Breast epithelium (tissue), 4 donors: ENCODE measurements at regions not wholly inside any gene's neighbourhood (a gene's known extent, or its start where the extent isn't known, plus 50 kb on each side); places are given as distances from the start of the nearest gene placed in this dataset.

Experiments
- DNase-seq, 2 donors: peaks; one replicate each; pipeline ENCODE4 v3.0.0-alpha.2; 2019; ENCODE audit warnings: low spot score in 2 of 2
- H3K27ac ChIP-seq, 2 donors: fragments of 200-600 bp; sonication (generic) in 1 of 2; one replicate each; pipeline ENCODE4 v1.5.1; 2016 to 2019; ENCODE audit warnings: mild to moderate bottlenecking in 1 of 2
- H3K27me3 ChIP-seq, 2 donors: fragments of 200-600 bp; sonication (generic) in 1 of 2; one replicate each; pipeline versions ENCODE4 v1.5.1 to v1.6.0; 2017 to 2019; ENCODE audit warnings: control low read depth in 1 of 2, mild to moderate bottlenecking in 1 of 2
- H3K36me3 ChIP-seq: fragments of 200-600 bp; one replicate; pipeline ENCODE4 v1.5.1; 2019
- H3K4me1 ChIP-seq, 2 donors: fragments of 200-600 bp; sonication (generic); one replicate each; pipeline ENCODE4 v1.5.1; 2016 to 2019; ENCODE audit warnings: control low read depth in 1 of 2
- H3K4me3 ChIP-seq, 3 donors: fragments of 200-600 bp; sonication (generic); 1 replicate in 2 of 3; 2 replicates in 1 of 3; pipeline ENCODE4 v1.5.1; 2016 to 2019; ENCODE audit warnings: mild to moderate bottlenecking in 3 of 3, moderate library complexity in 2 of 3
- H3K9me3 ChIP-seq, 2 donors: fragments of 200-600 bp; sonication (generic) in 1 of 2; one replicate each; pipeline ENCODE4 v1.5.1; 2016 to 2019; ENCODE audit warnings: control low read depth in 1 of 2
- POLR2A ChIP-seq: fragments of 450-650 bp; IDR thresholded peaks from one replicate; pipeline ENCODE4 v1.6.1; 2016; ENCODE audit warnings: antibody characterized with exemption, mild to moderate bottlenecking, moderate library complexity
- POLR2AphosphoS5 ChIP-seq, 3 donors: sonication (generic); formaldehyde crosslinking; IDR thresholded peaks; one replicate each; pipeline ENCODE4 v1.6.1; 2017; ENCODE audit warnings: antibody characterized with exemption in 3 of 3
- intact Hi-C: fragments of 100-400 bp; cut with DNase I; formaldehyde crosslinking; loops from one replicate; pipeline ENCODE4 v1.15.1; 2023; ENCODE audit warnings: low total_unique reads
- TF ChIP-seq, protein P1 (sequence below), 3 donors: fragments of 450-650 bp; IDR thresholded peaks; one replicate each; pipeline ENCODE4 v1.5.1; 2016 to 2017; ENCODE audit warnings: antibody characterized with exemption in 3 of 3, mild to moderate bottlenecking in 3 of 3, moderate library complexity in 3 of 3

- Histone ChIP-seq H3K4me1 (no peaks in the 10 kb centered on the region), H3K4me3 (no peak overlapping the region)
- TF ChIP-seq POLR2AphosphoS5 (IDR thresholded peaks at IDR 0.05) (no peak), POLR2A (no peak)
- TF ChIP-seq, protein P1, sequence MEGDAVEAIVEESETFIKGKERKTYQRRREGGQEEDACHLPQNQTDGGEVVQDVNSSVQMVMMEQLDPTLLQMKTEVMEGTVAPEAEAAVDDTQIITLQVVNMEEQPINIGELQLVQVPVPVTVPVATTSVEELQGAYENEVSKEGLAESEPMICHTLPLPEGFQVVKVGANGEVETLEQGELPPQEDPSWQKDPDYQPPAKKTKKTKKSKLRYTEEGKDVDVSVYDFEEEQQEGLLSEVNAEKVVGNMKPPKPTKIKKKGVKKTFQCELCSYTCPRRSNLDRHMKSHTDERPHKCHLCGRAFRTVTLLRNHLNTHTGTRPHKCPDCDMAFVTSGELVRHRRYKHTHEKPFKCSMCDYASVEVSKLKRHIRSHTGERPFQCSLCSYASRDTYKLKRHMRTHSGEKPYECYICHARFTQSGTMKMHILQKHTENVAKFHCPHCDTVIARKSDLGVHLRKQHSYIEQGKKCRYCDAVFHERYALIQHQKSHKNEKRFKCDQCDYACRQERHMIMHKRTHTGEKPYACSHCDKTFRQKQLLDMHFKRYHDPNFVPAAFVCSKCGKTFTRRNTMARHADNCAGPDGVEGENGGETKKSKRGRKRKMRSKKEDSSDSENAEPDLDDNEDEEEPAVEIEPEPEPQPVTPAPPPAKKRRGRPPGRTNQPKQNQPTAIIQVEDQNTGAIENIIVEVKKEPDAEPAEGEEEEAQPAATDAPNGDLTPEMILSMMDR (IDR thresholded peaks at IDR 0.05): no peak
Measured at GRCh38 chr21:29423099-29423870, 124.6 kb downstream of the BACH1 start.

DNA sequence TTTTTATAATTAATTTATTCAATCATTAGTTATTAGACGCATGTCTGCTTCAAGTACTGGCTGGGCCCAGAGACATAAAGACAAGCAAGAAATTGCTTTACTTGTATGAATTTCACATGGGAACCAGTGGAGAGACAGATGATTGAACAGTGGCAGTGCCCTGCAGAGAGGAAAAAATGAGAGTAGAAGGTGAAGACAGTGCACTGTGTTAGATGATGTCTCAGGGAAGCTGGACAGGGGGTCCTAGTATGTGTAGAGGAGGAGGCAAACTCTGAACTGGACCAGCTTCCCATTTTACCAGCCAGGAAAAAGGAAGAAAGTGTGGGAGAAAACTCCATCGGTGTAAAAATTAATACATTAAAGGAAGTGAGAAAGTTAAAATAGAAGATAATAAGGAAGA is 126.0 kb downstream of the BACH1 start:
- DNase-seq: no peak
- H3K27me3 ChIP-seq: no peaks in the 10 kb centered on the region
- intact Hi-C loops: no loop called here
- H3K27ac ChIP-seq: no peak overlapping the region
- TF ChIP-seq, protein P1 (IDR thresholded peaks at IDR 0.05): no peak
- TF ChIP-seq POLR2AphosphoS5 (IDR thresholded peaks at IDR 0.05) (no peak), POLR2A (no peak)
- no peaks in the 10 kb centered on the region for H3K36me3 ChIP-seq
- H3K4me1 ChIP-seq: no peaks in the 10 kb centered on the region
- no peaks in the 10 kb centered on the region for H3K9me3 ChIP-seq
- no peak overlapping the region for H3K4me3 ChIP-seq

More at GRCh38 chr21:29423099-29423870, 124.6 kb downstream of the BACH1 start:
- intact Hi-C loops: no loop called here
- Histone ChIP-seq H3K36me3 (no peaks in the 10 kb centered on the region), H3K27ac (no peak overlapping the region), H3K27me3 (no peaks in the 10 kb centered on the region), H3K9me3 (no peaks in the 10 kb centered on the region)
- DNase-seq: no peak

DNA sequence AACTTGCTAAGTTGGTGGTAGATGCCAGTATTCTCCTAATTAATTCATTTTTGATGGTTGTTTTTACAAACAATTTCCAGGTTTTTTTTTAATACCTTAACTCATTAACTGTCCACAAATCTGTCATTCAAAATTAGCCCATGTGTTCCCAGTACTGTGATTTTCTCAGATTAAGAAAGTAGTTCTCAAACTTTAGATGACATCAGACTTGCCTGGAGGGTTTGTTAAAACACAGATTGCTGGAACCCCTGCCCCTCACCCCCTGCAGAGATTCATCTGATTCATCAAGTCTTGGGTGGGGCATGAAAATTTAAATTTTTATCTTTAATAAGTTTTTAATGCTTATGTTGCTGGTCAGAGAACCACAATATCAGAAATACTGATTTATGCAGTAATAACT is 130.5 kb downstream of the BACH1 start:
- no peaks in the 10 kb centered on the region for H3K4me1 ChIP-seq
- TF ChIP-seq, protein P1 (IDR thresholded peaks at IDR 0.05): no peak
- TF ChIP-seq POLR2A: no peak
- TF ChIP-seq POLR2AphosphoS5 (IDR thresholded peaks at IDR 0.05): no peak
- DNase-seq: no peak
- H3K27me3 ChIP-seq: no peaks in the 10 kb centered on the region
- no peak overlapping the region for H3K4me3 ChIP-seq
- intact Hi-C loops: no loop called here
- no peak overlapping the region for H3K27ac ChIP-seq
- H3K9me3 ChIP-seq: no peaks in the 10 kb centered on the region
- H3K36me3 ChIP-seq: no peaks in the 10 kb centered on the region

DNA sequence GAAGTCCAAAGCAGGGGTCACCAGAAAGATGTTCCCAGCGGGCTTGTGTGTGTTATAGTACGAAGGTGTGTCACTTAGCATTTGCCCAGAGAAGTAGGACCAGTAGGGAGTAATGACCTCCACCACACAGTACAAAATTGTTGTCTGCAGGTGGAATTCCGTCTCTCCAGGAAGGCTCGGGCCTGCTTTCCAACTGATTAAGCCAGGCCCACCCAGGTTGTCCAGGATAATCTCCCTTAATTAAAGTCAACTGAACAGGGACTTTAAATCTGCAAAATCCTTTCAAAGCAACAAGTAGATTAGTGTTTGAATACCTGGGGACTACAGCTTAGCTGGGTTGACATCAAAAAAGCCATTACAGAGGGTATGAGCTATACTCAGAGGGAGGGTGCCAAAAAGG is 131.3 kb downstream of the BACH1 start:
- TF ChIP-seq POLR2A: no peak
- no peak for TF ChIP-seq POLR2AphosphoS5 (IDR thresholded peaks at IDR 0.05)
- TF ChIP-seq, protein P1 (IDR thresholded peaks at IDR 0.05): no peak
- H3K36me3 ChIP-seq: no peaks in the 10 kb centered on the region
- intact Hi-C loops: no loop called here
- no peak overlapping the region for H3K4me3 ChIP-seq
- no peak overlapping the region for H3K27ac ChIP-seq
- H3K27me3 ChIP-seq: no peaks in the 10 kb centered on the region
- no peaks in the 10 kb centered on the region for H3K9me3 ChIP-seq
- no peak for DNase-seq
- H3K4me1 ChIP-seq: no peaks in the 10 kb centered on the region

- H3K27me3 ChIP-seq: no peaks in the 10 kb centered on the region
- H3K4me1 ChIP-seq: no peaks in the 10 kb centered on the region
- H3K27ac ChIP-seq: no peak overlapping the region
- TF ChIP-seq, protein P1 (IDR thresholded peaks at IDR 0.05): no peak
- TF ChIP-seq POLR2A (no peak), POLR2AphosphoS5 (IDR thresholded peaks at IDR 0.05) (no peak)
- no peak overlapping the region for H3K4me3 ChIP-seq
- H3K9me3 ChIP-seq: no peaks in the 10 kb centered on the region
- no peak for DNase-seq
- intact Hi-C loops: no loop called here
- H3K36me3 ChIP-seq: no peaks in the 10 kb centered on the region
Measured at GRCh38 chr21:29430576-29430975, 131.9 kb downstream of the BACH1 start.
